MM.1S (cell line): ENCODE measurements at regions not wholly inside any gene's neighbourhood (a gene's known extent, or its start where the extent isn't known, plus 50 kb on each side); places are given as distances from the start of the nearest gene placed in this dataset.

Source experiments
- DNase-seq: peaks from one replicate; pipeline ENCODE4 v3.0.0-alpha.2; 2015
- H2AFZ ChIP-seq: fragments of 300-600 bp; sonication (generic); 2 replicates; pipeline ENCODE4 v1.6.0; 2016; ENCODE audit warnings: antibody characterized with exemption, low read length
- H3F3A ChIP-seq: fragments of 300-600 bp; sonication (generic); 2 replicates; pipeline ENCODE4 v1.6.1; 2016; ENCODE audit warnings: mild to moderate bottlenecking, antibody characterized with exemption, low read length, moderate library complexity, mixed read lengths; ENCODE audit not compliant: insufficient read depth
- H3K27ac ChIP-seq: fragments of 300-600 bp; sonication (generic); 2 replicates; pipeline ENCODE4 v1.5.1; 2016; ENCODE audit warnings: mild to moderate bottlenecking, low read length
- H3K27me3 ChIP-seq: fragments of 300-600 bp; sonication (generic); replicated peaks from 2 replicates; pipeline ENCODE4 v1.6.0; 2016; ENCODE audit warnings: low read length; ENCODE audit not compliant: insufficient read depth
- H3K36me3 ChIP-seq: fragments of 300-600 bp; sonication (generic); replicated peaks from 2 replicates; pipeline ENCODE4 v1.6.1; 2016; ENCODE audit warnings: mild to moderate bottlenecking, low read length, mixed read lengths; ENCODE audit not compliant: insufficient read depth
- H3K4me1 ChIP-seq: fragments of 300-600 bp; sonication (generic); 2 replicates; pipeline ENCODE4 v1.6.1; 2016; ENCODE audit warnings: low read length, mixed read lengths
- H3K4me2 ChIP-seq: fragments of 300-600 bp; sonication (generic); 2 replicates; pipeline ENCODE4 v1.6.0; 2016; ENCODE audit warnings: low read depth, low read length
- H3K4me3 ChIP-seq: fragments of 300-600 bp; sonication (generic); 2 replicates; pipeline ENCODE4 v1.5.1; 2016; ENCODE audit warnings: low read length, mixed read lengths
- H3K79me2 ChIP-seq: fragments of 300-600 bp; sonication (generic); 2 replicates; pipeline ENCODE4 v1.6.1; 2016; ENCODE audit warnings: mixed run types, low read length, mixed read lengths
- H3K9ac ChIP-seq: fragments of 300-600 bp; sonication (generic); 2 replicates; pipeline ENCODE4 v1.6.1; 2016; ENCODE audit warnings: low read length, mixed read lengths
- H3K9me2 ChIP-seq: fragments of 300-600 bp; sonication (generic); replicated peaks from 2 replicates; pipeline ENCODE4 v1.6.1; 2016; ENCODE audit warnings: mild to moderate bottlenecking, low read length, mixed read lengths; ENCODE audit not compliant: insufficient read depth
- H3K9me3 ChIP-seq: fragments of 300-600 bp; sonication (generic); replicated peaks from 2 replicates; pipeline ENCODE4 v1.6.1; 2016; ENCODE audit warnings: mild to moderate bottlenecking, low read length, mixed read lengths; ENCODE audit not compliant: insufficient read depth
- H4K20me1 ChIP-seq: fragments of 300-600 bp; sonication (generic); 2 replicates; pipeline ENCODE4 v1.6.1; 2016; ENCODE audit warnings: mild to moderate bottlenecking, low read length, moderate library complexity, mixed read lengths; ENCODE audit not compliant: insufficient read depth
- CTCF ChIP-seq: fragments of 300-600 bp; sonication (generic); IDR thresholded peaks from 2 replicates; pipeline ENCODE4 v1.5.1; 2016; ENCODE audit warnings: antibody characterized with exemption, low read length, mixed read lengths
- EZH2 ChIP-seq: fragments of 300-600 bp; sonication (generic); optimal IDR thresholded peaks from 2 replicates; pipeline ENCODE3; 2017; ENCODE audit warnings: low read depth, mild to moderate bottlenecking, antibody characterized with exemption, low read length, mixed read lengths
- EZH2phosphoT487 ChIP-seq: fragments of 300-600 bp; sonication (generic); IDR thresholded peaks from 2 replicates; pipeline ENCODE4 v1.6.1; 2018; ENCODE audit warnings: antibody characterized with exemption, low read length

- Histone ChIP-seq H3K79me2 (no peaks in the 10 kb centered on the region), H2AFZ (no peak overlapping the region), H3K9me2 (no peaks in the 10 kb centered on the region), H3K9ac (no peak overlapping the region), H3K9me3 (no peaks in the 10 kb centered on the region), H3K27ac (no peak overlapping the region), H3K27me3 (no peaks in the 10 kb centered on the region), H3K4me2 (no peak overlapping the region), H4K20me1 (no peaks in the 10 kb centered on the region), H3K4me3 (no peak overlapping the region), H3K36me3 (no peaks in the 10 kb centered on the region), H3F3A (no peaks in the 10 kb centered on the region), H3K4me1 (no peaks in the 10 kb centered on the region)
- no peak for DNase-seq
- TF ChIP-seq CTCF, result no peak
- TF ChIP-seq EZH2phosphoT487, result no peak
- no peak for TF ChIP-seq EZH2
Measured at GRCh38 chr2:138898855-138899254, 118.7 kb upstream of the NXPH2 start.

GRCh38 chr2:138897274-138897673 lies 117.1 kb upstream of the NXPH2 start:
- Histone ChIP-seq H3K36me3 (no peaks in the 10 kb centered on the region), H3K79me2 (no peaks in the 10 kb centered on the region), H2AFZ (no peak overlapping the region), H3K9me3 (no peaks in the 10 kb centered on the region), H3F3A (no peaks in the 10 kb centered on the region), H3K9me2 (no peaks in the 10 kb centered on the region), H3K4me2 (no peak overlapping the region), H3K4me3 (no peak overlapping the region), H4K20me1 (no peaks in the 10 kb centered on the region), H3K9ac (no peak overlapping the region), H3K4me1 (no peaks in the 10 kb centered on the region), H3K27ac (no peak overlapping the region), H3K27me3 (no peaks in the 10 kb centered on the region)
- DNase-seq, result no peak
- TF ChIP-seq CTCF (no peak), EZH2phosphoT487 (no peak), EZH2 (no peak)

DNA sequence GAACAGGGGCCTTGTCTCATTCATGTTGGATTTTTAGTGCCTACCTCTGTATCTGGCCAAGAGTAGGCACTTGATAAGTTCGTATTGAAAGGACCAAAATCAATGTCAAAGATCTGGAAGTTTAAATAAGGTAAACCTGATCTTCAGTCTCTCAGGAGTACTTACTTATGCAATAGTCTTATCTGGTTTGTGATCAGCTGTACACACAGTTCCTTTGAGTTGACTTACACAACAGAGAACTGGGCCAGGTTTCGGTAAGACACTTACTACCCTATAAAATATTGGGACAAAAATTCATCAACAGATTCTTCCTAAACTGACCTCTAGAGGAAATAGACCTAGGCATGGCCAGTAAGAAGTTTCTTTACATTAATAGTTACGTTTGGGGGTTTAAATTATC lies 113.6 kb upstream of the NXPH2 start:
- H3K9ac ChIP-seq, result no peak overlapping the region
- no peak for TF ChIP-seq CTCF
- no peak for TF ChIP-seq EZH2
- no peak for TF ChIP-seq EZH2phosphoT487
- no peaks in the 10 kb centered on the region for H3K4me1 ChIP-seq
- no peaks in the 10 kb centered on the region for H3K36me3 ChIP-seq
- no peak overlapping the region for H3K4me2 ChIP-seq
- H4K20me1 ChIP-seq, result no peaks in the 10 kb centered on the region
- no peak for DNase-seq
- H3K9me3 ChIP-seq, result no peaks in the 10 kb centered on the region
- H3K27me3 ChIP-seq, result no peaks in the 10 kb centered on the region
- no peaks in the 10 kb centered on the region for H3K79me2 ChIP-seq
- no peak overlapping the region for H3K27ac ChIP-seq
- H2AFZ ChIP-seq, result no peak overlapping the region
- no peak overlapping the region for H3K4me3 ChIP-seq
- H3F3A ChIP-seq, result no peaks in the 10 kb centered on the region
- no peaks in the 10 kb centered on the region for H3K9me2 ChIP-seq
